Activated naive CD8-positive, alpha-beta T cell (primary cell): ENCODE measurements at regions not wholly inside any gene's neighbourhood (a gene's known extent, or its start where the extent isn't known, plus 50 kb on each side); places are given as distances from the start of the nearest gene placed in this dataset.
"Not testable (repeated sequence)": the region's sequence is repeated elsewhere in the genome, so short reads cannot be mapped to it uniquely, and the experiment has no call there.

Source experiments
- H3K27ac Mint-ChIP-seq: one replicate; pipeline ENCODE4 v1.8.0; 2021; ENCODE audit warnings: mixed read lengths
- H3K27me3 Mint-ChIP-seq: one replicate; pipeline ENCODE4 v1.8.0; 2021; ENCODE audit warnings: mixed read lengths
- H3K36me3 Mint-ChIP-seq: one replicate; pipeline ENCODE4 v1.8.0; 2021; ENCODE audit warnings: mixed read lengths
- H3K4me1 Mint-ChIP-seq: one replicate; pipeline ENCODE4 v1.8.0; 2021; ENCODE audit warnings: low read depth, mixed read lengths
- H3K4me3 Mint-ChIP-seq: one replicate; pipeline ENCODE4 v1.8.0; 2021; ENCODE audit warnings: mild to moderate bottlenecking, mixed read lengths
- H3K9me3 Mint-ChIP-seq: one replicate; pipeline ENCODE4 v1.8.0; 2021; ENCODE audit warnings: low read depth, mixed read lengths

DNA sequence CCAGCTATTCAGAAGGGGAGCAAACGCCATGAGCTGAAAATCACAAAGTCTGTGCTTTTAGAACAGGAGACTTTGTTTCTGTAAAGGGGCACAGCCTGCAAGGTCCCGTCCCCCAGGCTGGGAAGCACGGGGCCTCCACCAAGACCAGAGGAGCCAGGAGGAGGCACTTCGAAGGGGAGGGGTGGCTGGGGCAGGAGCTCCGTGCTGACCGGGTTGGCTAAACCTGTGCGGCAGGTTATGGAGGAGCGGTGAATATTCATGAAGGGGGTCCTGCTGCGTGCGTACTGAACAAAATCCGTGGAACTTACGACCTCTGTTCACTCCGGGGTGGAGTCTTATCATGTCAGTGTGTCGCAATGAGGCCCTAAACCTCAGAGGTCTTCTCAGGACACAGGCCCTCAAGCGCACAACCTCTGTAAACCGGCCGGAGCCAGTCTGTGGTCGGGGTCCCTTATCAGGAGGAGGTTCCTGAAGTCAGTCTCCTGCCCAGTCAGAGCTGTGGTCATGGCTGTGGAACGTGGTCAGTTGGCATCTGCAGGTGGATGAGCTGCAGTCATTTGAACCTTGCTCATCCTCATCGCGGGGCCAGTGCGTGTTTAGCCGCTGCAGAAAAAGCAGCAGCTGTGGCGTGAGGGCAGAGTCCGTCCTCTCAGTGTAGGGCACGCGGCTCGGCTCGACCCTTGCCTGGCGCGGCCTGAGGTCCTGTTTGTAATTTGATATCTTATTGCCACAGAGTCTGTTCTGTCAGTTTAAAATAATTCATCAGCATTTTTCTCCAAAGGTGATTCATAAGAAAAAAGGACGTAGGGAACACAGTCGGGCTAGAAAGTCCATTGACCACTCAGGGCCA, 5507.7 kb upstream of the TPTE start:
- not testable (repeated sequence) for H3K36me3 Mint-ChIP-seq, H3K4me1 Mint-ChIP-seq, H3K27ac Mint-ChIP-seq, H3K9me3 Mint-ChIP-seq, H3K4me3 Mint-ChIP-seq, H3K27me3 Mint-ChIP-seq

DNA sequence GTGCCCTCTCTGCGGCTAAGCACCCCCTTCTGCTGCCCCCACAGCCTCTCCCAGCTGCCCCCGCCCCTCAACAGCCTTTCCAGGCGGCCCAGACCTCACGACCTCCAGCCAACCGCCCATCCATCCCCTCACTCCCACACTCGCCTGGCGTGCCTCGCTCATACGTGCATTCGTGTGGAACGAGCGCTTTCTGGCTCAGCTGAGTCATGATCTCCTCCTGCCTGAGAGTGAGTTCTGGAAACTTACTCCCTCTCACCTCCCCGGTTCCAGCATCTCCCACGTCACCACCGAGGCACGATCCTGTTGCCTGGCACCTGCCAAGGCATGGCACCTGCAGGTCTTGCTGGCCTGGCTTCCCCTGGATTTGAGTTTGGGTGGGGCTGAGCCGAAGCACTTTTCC, 5506.2 kb upstream of the TPTE start:
- H3K27ac Mint-ChIP-seq, H3K27me3 Mint-ChIP-seq, H3K4me3 Mint-ChIP-seq, H3K4me1 Mint-ChIP-seq, H3K36me3 Mint-ChIP-seq, H3K9me3 Mint-ChIP-seq: not testable (repeated sequence)

DNA sequence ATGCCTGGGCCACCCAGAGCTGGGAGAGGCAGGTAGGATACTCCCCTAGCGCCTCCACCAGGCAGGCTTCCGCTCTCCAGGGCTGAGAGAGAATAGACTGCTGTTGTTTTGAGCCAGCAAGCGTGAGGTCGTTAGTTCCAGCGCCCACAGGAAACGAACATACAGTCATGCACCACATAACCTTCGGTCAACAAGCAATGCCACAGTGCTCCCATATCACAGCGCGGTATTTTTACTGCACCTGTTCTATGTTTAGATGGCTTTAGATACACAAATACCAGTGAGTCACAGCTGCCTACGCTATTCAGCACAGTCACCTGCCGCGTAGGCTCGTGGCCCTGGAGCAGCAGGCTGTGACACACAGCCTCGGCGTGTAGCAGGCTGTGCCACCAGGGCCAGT, 5502.3 kb upstream of the TPTE start:
- not testable (repeated sequence) for H3K4me3 Mint-ChIP-seq, H3K36me3 Mint-ChIP-seq, H3K4me1 Mint-ChIP-seq, H3K27me3 Mint-ChIP-seq, H3K27ac Mint-ChIP-seq, H3K9me3 Mint-ChIP-seq

DNA sequence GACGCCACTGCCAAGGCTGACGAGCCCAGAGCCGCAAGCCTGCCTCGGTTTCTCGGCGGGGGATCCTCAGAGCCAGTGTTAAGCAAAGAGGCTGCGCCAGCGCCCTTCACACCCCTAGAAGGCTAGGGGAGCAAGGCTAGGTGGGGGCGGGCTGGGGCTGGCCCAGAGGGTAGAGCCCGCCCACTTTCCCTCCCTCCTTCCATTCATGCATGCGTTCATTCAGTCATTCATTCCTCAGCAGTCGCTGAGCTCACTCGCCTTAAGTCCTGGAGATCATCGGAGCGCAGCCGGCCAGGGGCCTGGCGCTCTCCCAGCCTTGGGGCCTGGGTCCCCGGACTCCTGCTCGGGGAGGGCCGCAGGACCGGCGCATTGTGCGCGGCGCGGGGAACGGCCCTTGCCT, 5499.6 kb upstream of the TPTE start:
- H3K9me3 Mint-ChIP-seq, H3K4me3 Mint-ChIP-seq, H3K4me1 Mint-ChIP-seq, H3K27me3 Mint-ChIP-seq, H3K27ac Mint-ChIP-seq, H3K36me3 Mint-ChIP-seq: not testable (repeated sequence)

DNA sequence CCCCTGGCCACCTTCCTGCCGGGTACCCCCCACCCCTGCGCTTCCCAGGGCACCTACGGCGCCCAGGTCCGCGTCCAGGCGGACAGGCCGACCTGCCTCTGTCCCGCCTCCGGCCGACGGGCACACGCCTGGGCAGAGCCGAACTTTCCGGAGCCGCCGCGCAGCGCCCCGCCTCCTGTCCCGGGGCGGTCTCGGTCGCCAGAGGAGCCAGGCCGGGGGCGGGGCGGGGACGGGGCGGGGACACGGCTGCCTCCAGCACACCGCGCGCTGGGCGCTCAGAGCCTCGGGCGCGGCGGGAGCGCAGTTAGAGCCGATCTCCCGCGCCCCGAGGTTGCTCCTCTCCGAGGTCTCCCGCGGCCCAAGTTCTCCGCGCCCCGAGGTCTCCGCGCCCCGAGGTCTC, 5499.1 kb upstream of the TPTE start:
- H3K36me3 Mint-ChIP-seq, H3K27me3 Mint-ChIP-seq, H3K27ac Mint-ChIP-seq, H3K4me3 Mint-ChIP-seq, H3K9me3 Mint-ChIP-seq, H3K4me1 Mint-ChIP-seq: not testable (repeated sequence)

DNA sequence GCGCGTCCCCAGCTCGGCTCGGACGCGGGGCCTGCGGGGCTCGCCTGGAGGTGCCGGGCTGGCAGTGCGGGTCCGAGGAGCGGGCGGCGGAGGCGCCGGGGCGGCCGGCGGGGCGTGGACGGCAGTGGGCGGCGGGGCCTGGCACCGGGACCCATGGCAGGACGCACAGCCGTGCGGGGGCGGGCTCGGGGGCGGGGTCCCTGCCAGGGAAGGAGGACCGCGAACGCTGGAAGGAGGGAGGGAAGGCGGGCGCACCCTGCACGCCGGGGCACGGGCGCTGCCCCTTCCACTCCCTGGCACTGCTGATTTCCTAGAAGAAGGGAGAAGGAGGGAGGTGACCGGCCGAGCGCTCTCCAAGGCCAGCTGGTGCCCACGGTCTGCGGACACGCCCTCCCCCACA, 5498.6 kb upstream of the TPTE start:
- H3K9me3 Mint-ChIP-seq, H3K36me3 Mint-ChIP-seq, H3K4me3 Mint-ChIP-seq, H3K27me3 Mint-ChIP-seq, H3K27ac Mint-ChIP-seq, H3K4me1 Mint-ChIP-seq: not testable (repeated sequence)

DNA sequence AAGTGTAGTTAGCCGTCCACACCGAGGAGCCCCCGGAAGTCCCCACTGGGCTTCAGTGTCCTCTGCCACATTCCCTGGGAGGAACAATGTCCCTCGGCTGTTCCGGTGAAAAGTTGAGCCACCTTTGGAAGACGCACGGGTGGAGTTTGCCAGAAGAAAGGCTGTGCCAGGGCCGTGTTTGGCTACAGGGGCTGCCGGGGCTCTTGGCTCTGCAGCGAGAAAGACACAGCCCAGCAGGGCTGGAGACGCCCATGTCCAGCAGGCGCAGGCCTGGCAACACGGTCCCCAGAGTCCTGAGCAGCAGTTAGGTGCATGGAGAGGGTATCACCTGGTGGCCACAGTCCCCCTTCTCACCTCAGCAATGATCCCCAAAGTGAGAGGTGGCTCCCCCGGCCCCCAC, 5486.2 kb upstream of the TPTE start:
- H3K4me1 Mint-ChIP-seq, H3K27ac Mint-ChIP-seq, H3K4me3 Mint-ChIP-seq, H3K27me3 Mint-ChIP-seq, H3K36me3 Mint-ChIP-seq, H3K9me3 Mint-ChIP-seq: not testable (repeated sequence)

DNA sequence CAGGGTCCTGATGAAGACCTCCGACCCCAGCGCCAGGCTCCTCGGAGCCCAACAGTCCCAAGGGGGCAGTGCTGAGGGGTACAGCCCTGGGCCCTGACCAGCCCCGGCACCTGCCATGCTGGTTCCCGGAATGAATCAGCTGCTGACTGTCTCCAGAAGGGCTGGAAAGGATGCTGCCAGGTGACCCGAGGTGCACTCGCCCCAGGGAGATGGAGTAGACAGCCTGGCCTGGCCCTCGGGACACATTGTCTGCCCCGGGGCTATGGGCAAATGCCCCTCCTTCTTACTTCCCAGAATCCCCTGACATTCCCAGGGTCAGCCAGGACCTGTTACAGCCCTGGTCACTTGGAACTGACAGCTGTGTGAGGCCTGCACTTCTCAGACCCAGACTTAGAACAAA, 5485.8 kb upstream of the TPTE start:
- not testable (repeated sequence) for H3K36me3 Mint-ChIP-seq, H3K27me3 Mint-ChIP-seq, H3K4me1 Mint-ChIP-seq, H3K4me3 Mint-ChIP-seq, H3K27ac Mint-ChIP-seq, H3K9me3 Mint-ChIP-seq

DNA sequence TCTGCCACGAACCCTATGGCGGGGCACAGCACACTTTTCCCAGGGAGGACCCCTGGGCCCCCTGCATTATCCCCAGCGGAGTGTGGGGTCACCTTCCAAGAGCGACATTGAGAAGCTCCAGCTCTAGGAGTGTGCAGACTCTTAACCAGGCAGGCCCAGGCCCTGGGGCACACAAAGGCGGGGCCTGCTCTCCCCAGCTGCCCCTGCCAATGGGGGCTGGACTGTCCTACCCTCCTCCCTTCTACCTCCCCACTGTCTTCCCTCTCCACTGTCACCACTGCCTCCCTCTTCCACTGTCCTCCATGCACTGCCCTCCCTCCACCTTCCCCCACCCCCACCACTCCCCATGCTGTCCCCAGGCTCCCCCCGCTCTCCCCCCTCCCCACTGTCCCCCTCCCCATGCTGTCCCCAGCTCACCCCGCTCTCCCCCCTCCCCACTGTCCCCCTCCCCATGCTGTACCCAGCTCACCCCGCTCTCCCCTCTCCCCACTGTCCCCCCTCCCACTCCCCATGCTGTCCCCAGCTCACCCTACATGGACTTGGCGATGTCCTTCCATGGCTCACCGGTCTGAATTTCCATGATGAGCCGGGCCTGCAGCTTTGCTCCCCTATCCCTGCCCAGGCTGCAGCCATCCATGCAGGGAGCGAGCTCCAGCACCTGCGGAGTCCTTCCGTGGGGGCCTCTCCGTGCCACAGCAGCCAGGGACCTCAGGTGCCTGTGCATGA, 5483.6 kb upstream of the TPTE start:
- not testable (repeated sequence) for H3K9me3 Mint-ChIP-seq, H3K4me3 Mint-ChIP-seq, H3K4me1 Mint-ChIP-seq, H3K36me3 Mint-ChIP-seq, H3K27me3 Mint-ChIP-seq, H3K27ac Mint-ChIP-seq

DNA sequence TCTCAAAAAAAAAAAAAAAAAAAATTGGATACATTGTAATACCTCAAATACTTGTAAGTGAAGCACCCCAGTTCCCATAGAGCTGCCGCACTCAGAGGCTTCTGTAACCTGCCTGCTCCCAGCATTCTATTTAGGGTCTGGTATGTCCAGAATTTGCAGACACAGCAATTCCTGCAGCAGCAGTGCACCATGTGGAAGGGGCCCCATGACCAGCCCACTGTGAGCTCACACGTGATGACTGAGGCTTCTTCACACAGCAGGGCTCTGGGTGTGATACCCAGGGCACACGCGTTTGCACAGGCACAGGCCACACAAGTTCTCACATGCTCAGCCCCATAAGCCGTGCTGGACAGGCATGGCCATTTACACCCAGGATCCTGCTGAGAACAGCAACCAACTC, 5481.5 kb upstream of the TPTE start:
- H3K27me3 Mint-ChIP-seq, H3K9me3 Mint-ChIP-seq, H3K27ac Mint-ChIP-seq, H3K36me3 Mint-ChIP-seq, H3K4me3 Mint-ChIP-seq, H3K4me1 Mint-ChIP-seq: not testable (repeated sequence)

DNA sequence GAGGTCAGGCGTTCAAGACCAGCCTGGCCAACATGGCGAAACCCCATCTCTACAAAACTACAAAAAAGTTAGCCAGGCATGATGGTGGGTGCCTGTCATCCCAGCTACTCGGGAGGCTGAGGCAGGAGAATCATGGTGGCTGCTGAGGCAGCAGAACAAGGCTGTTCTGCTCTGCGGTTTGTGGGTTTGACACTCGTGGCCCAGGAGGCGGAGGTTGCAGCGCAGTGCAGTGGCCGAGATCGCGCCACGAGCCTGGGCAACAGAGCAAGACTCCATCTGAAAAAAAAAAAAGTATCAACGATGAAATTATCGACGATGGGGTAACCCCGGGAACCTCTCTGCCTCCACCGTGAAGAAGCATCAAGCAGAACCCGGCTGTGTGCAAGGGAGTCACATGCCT, 5478.8 kb upstream of the TPTE start:
- not testable (repeated sequence) for H3K27ac Mint-ChIP-seq, H3K27me3 Mint-ChIP-seq, H3K4me1 Mint-ChIP-seq, H3K9me3 Mint-ChIP-seq, H3K36me3 Mint-ChIP-seq, H3K4me3 Mint-ChIP-seq

DNA sequence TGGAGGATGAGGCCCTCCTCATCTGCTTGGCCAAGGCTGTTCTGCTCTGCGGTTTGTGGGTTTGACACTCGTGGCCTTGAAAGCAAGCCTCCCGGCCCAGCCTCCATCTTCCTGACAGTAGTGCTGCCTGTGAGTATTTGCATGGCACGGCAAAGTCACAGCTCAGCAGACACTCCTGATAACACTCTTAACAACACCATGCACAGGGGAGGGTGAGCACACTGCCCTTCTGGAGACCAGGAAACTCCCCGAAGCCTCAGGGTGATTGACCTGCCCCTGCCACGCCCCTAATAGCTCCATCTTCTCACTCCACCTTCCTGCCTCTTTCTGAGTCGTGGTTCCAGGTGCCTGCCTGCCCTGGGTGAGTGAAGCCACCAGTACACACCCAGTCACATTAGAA, 5476.6 kb upstream of the TPTE start:
- not testable (repeated sequence) for H3K4me1 Mint-ChIP-seq, H3K27ac Mint-ChIP-seq, H3K27me3 Mint-ChIP-seq, H3K9me3 Mint-ChIP-seq, H3K36me3 Mint-ChIP-seq, H3K4me3 Mint-ChIP-seq

DNA sequence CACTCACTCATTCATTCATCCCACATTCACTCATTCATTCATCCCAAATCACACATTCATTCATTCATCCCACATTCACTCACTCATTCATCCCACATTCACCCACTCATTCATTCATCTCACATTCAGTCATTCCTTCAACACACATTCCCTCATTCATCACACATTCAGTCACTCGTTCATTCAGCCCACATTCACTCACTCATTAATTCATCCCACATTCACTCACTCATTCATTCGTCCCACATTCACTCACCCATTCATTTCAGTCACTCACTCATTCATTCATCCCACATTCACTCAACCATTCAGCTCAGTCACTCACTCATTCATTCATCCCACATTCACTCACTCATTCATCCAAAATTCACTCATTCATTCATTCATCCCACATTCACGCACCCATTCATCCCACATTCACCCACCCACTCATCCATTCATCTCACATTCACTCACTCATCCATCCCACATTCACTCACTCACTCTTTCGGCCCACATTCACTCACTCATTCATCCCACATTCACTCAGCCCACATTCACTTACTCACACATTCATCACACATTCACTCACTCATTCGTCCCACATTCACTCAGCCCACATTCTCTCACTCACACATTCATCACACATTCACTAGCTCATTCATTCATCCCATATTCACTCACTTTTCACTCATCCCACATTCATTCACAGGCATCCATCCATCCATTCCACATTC, 5469.9 kb upstream of the TPTE start:
- H3K27ac Mint-ChIP-seq, result peak overlapping the region; percentile 76
- H3K36me3 Mint-ChIP-seq, H3K4me1 Mint-ChIP-seq, H3K27me3 Mint-ChIP-seq, H3K4me3 Mint-ChIP-seq, H3K9me3 Mint-ChIP-seq: not testable (repeated sequence)

DNA sequence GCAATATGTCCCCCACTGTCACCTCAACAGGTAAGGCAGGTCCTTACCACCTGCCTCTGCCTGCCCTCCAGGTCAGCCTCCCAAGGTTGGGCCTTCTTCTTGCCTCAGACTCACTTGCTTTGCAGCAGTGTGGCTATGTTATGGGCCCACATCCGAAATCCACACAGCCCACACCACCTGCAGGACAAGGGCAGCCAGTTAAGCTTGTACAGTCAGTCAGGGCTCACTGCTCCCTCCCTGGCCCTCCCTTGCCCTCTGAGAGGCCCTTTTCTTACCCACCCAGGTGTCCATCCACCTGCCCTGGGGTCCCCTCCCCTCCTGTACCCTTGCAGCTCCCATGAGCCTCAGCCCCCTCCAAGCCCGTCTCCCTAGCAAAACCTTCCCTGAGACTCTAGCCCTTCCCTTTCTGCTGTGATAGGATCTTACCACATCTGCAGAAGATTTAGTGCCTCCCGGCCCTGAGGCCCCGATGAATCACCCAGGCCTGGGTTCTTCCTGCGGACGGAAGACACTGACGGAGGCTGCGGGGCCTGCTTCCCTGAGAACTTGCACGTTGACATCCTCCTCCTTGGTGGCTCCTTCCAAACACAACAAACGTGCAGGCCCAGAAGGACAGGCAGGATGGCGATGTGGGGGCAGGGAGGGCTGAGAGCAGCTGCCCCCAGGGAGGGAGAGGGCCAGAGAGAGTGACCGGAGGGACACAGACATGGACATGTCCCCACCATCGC, 5466.2 kb upstream of the TPTE start:
- H3K36me3 Mint-ChIP-seq, H3K9me3 Mint-ChIP-seq, H3K4me1 Mint-ChIP-seq, H3K27ac Mint-ChIP-seq, H3K27me3 Mint-ChIP-seq, H3K4me3 Mint-ChIP-seq: not testable (repeated sequence)
